ENCODE measurements at regions not wholly inside any gene's neighbourhood (a gene's known extent, or its start where the extent isn't known, plus 50 kb on each side); places are given as distances from the start of the nearest gene placed in this dataset.

DNA sequence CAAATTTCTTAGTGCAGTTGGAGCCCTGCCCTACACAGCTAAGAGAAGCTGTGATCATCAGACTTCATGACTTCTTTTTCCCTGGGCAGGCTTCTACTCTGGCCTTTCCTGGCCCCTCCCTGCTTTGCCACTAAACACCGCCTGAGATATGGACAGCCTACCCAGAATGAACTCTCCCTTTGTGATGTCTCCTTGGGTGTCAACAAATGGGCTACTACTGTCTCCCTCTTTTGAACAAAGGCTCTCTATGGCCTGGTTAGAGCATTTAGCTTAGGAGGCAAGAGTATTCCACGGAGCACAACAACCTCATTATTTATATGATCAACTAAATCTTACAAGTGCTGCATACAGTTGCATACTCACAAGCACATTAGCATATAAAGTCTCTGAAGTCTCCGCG is 127.6 kb upstream of the HCCS start:
- Histone ChIP-seq H3K9me3 (ENCODE audit: insufficient read depth in 2 of 2, low read depth in 1 of 2, low read length in 1 of 2) (no peaks in the 10 kb centered on the region), H3K4me3 (ENCODE audit: extremely low read depth in 1 of 4, insufficient read depth in 2 of 4, low read depth in 3 of 4, low read length in 4 of 4) (no peak overlapping the region), H3K56ac (replicated peaks; ENCODE audit: insufficient read length, low read depth, low read length) (no peak overlapping the region), H2AK5ac (ENCODE audit: low read depth, low read length) (no peak overlapping the region), H2BK15ac (ENCODE audit: low read length) (no peak overlapping the region), H3K4me1 (replicated peaks in 1 of 4; ENCODE audit: control insufficient read depth in 3 of 4, insufficient read depth in 4 of 4, low read length in 3 of 4) (no peaks in the 10 kb centered on the region), H3K79me2 (ENCODE audit: control insufficient read depth in 1 of 2, insufficient read depth in 2 of 2, low read length in 2 of 2) (no peaks in the 10 kb centered on the region), H2BK12ac (ENCODE audit: low read depth, low read length) (no peak overlapping the region), H3K36me3 (ENCODE audit: control insufficient read depth in 2 of 4, insufficient read depth in 4 of 4, low read length in 3 of 4) (no peaks in the 10 kb centered on the region), H3K4ac (replicated peaks; ENCODE audit: insufficient read length, low read depth, low read length) (no peak overlapping the region), H3K14ac (ENCODE audit: insufficient read length) (no peak overlapping the region), H3K18ac (ENCODE audit: extremely low read depth, low read length) (no peak overlapping the region), H3K9ac (replicated peaks in 1 of 4; ENCODE audit: extremely low read depth in 1 of 4, low read depth in 3 of 4, low read length in 3 of 4) (no peak overlapping the region), H4K91ac (replicated peaks; ENCODE audit: insufficient read length, low read length) (no peak overlapping the region), H2BK20ac (ENCODE audit: low read length) (no peak overlapping the region), H3K79me1 (ENCODE audit: low read depth, low read length) (no peaks in the 10 kb centered on the region), H2BK5ac (ENCODE audit: low read depth, low read length) (no peak overlapping the region), H4K8ac (ENCODE audit: extremely low read depth, insufficient read depth, low read length) (no peak overlapping the region), H4K5ac (ENCODE audit: insufficient read length, low read depth, low read length) (no peak overlapping the region), H4K20me1 (replicated peaks in 1 of 2; ENCODE audit: control insufficient read depth in 1 of 2, insufficient read depth in 2 of 2, low read length in 2 of 2) (no peaks in the 10 kb centered on the region), H3K27ac (ENCODE audit: low read depth, low read length) (no peak overlapping the region), H2BK120ac (replicated peaks; ENCODE audit: low read depth, low read length) (no peak overlapping the region), H3K23ac (ENCODE audit: insufficient read length) (no peak overlapping the region), H3K23me2 (ENCODE audit: low read depth, low read length) (no peaks in the 10 kb centered on the region), H3K27me3 (replicated peaks in 1 of 4; ENCODE audit: control insufficient read depth in 3 of 4, extremely low read depth in 1 of 4, insufficient read depth in 3 of 4, low read length in 3 of 4) (no peaks in the 10 kb centered on the region), H2AFZ (ENCODE audit: low read length) (no peak overlapping the region), H3K4me2 (ENCODE audit: insufficient read depth in 1 of 2, low read depth in 2 of 2, low read length in 2 of 2) (no peak overlapping the region)
- FAIRE-seq = no peak
- DNase-seq (ENCODE audit: low read depth in 1 of 2, low spot score in 2 of 2) = no peak
- CTCF ChIA-PET (ENCODE audit: partially characterized antibody) = no interaction called here
- WGBS, 2 experiments (ENCODE audit: extremely low coverage in 1 of 2, insufficient coverage in 1 of 2, insufficient read length in 1 of 2, insufficient replicate concordance in 2 of 2, low coverage in 1 of 2, low lambda C conversion rate in 2 of 2, missing lambda C conversion rate in 1 of 2) = 93% methylated on average over 4 of the region's 4 CpGs; no CpG with 5 or more reads in 1 of the 2 experiments
- TF ChIP-seq SAP30 (IDR thresholded peaks at IDR 0.05; ENCODE audit: insufficient read depth, insufficient replicate concordance, low read length) (no peak), JUND (IDR thresholded peaks at IDR 0.05; ENCODE audit: low read length) (no peak), POU5F1 (IDR thresholded peaks at IDR 0.05; ENCODE audit: low read depth, low read length) (no peak), SP1 (IDR thresholded peaks at IDR 0.05; ENCODE audit: low read depth, low read length) (no peak), SIX5 (IDR thresholded peaks at IDR 0.05; ENCODE audit: low read depth, low read length) (no peak), SRF (IDR thresholded peaks at IDR 0.05; ENCODE audit: low read depth, low read length) (no peak), CREB1 (IDR thresholded peaks at IDR 0.05) (no peak), HDAC6 (IDR thresholded peaks at IDR 0.05; ENCODE audit: low read depth, low read length) (no peak), TCF12 (IDR thresholded peaks at IDR 0.05; ENCODE audit: low read depth, low read length) (no peak), TEAD4 (IDR thresholded peaks at IDR 0.05; ENCODE audit: low read depth, low read length) (no peak), GABPA (IDR thresholded peaks at IDR 0.05; ENCODE audit: borderline replicate concordance, insufficient read depth, low read length) (no peak), NANOG (IDR thresholded peaks at IDR 0.05; ENCODE audit: insufficient read depth, low read depth, low read length, poor library complexity, severe bottlenecking) (no peak), CHD1 (IDR thresholded peaks at IDR 0.05; ENCODE audit: low read depth, low read length) (no peak), BACH1 (IDR thresholded peaks at IDR 0.05; ENCODE audit: low read length) (no peak)
- POLR2A ChIA-PET (ENCODE audit: partially characterized antibody) = no interaction called here
